ENCODE measurements at regions not wholly inside any gene's neighbourhood (a gene's known extent, or its start where the extent isn't known, plus 50 kb on each side); places are given as distances from the start of the nearest gene placed in this dataset.

- TF ChIP-seq ZBTB40 (IDR thresholded peaks at IDR 0.05), result no peak
- TF ChIP-seq ZBTB40 (CRISPR knock-in tag; IDR thresholded peaks at IDR 0.05), result no peak
- TF ChIP-seq HOXA3 (CRISPR knock-in tag; IDR thresholded peaks at IDR 0.05), result no peak
- TF ChIP-seq ZMAT3 (CRISPR knock-in tag; conservative IDR thresholded peaks at IDR 0.05), result no peak
- TF ChIP-seq AGO2 (optimal IDR thresholded peaks at IDR 0.05; ENCODE audit: low read depth, low read length), result no peak
- TF ChIP-seq RNF2 (conservative IDR thresholded peaks at IDR 0.05; ENCODE audit: low read depth), result no peak
- no peak for TF ChIP-seq SATB2 (CRISPR knock-in tag; IDR thresholded peaks at IDR 0.05)
- TF ChIP-seq KLF13 (CRISPR knock-in tag; IDR thresholded peaks at IDR 0.05), result no peak
- TF ChIP-seq ZNF605 (CRISPR knock-in tag; IDR thresholded peaks at IDR 0.05), result no peak
Measured at GRCh38 chr4:183772361-183772760, 113.3 kb downstream of the TRAPPC11 start (continued).

Measured in HepG2 (cell line).